ENCODE measurements at regions not wholly inside any gene's neighbourhood (a gene's known extent, or its start where the extent isn't known, plus 50 kb on each side); places are given as distances from the start of the nearest gene placed in this dataset.

DNA sequence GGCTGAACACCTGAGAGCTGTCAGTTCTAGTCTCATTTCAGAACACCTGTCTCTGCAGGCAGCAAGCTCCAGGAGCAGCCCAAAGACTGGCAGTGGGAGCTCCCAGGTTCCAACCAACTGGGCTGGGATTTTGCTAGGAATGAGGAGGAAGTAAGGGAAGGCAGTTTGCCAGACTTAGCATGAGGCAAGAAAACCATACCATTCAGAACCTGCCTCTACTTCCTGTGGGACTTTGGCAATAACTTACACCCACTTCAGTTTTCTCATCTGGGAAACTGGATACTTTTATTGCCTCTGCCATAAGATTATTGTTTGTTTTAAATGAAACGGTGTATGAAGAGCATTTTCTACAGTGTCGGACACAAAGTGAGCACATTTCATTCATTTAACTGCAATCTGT lies 363.7 kb upstream of the ISX start:
- ATAC-seq, result no peak
- no peak for DNase-seq (ENCODE audit: low spot score)
- Histone ChIP-seq H3K4me2 (ENCODE audit: low read depth, low read length) (no peak overlapping the region), H3K9ac (ENCODE audit: insufficient read depth, low read depth, low read length) (no peak overlapping the region), H3K4me1 (ENCODE audit: insufficient read depth, low read length) (no peaks in the 10 kb centered on the region), H3K79me2 (ENCODE audit: insufficient read depth, low read length) (no peaks in the 10 kb centered on the region), H3K36me3 (replicated peaks in 1 of 2; ENCODE audit: control insufficient read depth in 1 of 2, insufficient read depth in 2 of 2, low read length in 2 of 2) (no peaks in the 10 kb centered on the region), H4K20me1 (ENCODE audit: insufficient read depth, low read length) (no peaks in the 10 kb centered on the region), H3K9me3 (ENCODE audit: low read length) (no peaks in the 10 kb centered on the region), H2AFZ (ENCODE audit: low read length) (no peak overlapping the region), H3K27me3 (ENCODE audit: control insufficient read depth in 1 of 2, insufficient read depth in 2 of 2, low read length in 2 of 2) (no peaks in the 10 kb centered on the region; a peak in 1 of 5 replicates), H3K27ac (ENCODE audit: extremely low read length, insufficient read depth, low read length) (no peak overlapping the region), H3K4me3 (replicated peaks in 1 of 3; ENCODE audit: insufficient read depth in 1 of 3, low read depth in 2 of 3, low read length in 3 of 3) (no peak overlapping the region)
- TF ChIP-seq, protein P1, sequence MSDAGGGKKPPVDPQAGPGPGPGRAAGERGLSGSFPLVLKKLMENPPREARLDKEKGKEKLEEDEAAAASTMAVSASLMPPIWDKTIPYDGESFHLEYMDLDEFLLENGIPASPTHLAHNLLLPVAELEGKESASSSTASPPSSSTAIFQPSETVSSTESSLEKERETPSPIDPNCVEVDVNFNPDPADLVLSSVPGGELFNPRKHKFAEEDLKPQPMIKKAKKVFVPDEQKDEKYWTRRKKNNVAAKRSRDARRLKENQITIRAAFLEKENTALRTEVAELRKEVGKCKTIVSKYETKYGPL (CRISPR knock-in tag; IDR thresholded peaks at IDR 0.05), result no peak
- TF ChIP-seq FOXA1 (IDR thresholded peaks at IDR 0.05), result no peak
- no peak for TF ChIP-seq FOXA1 (CRISPR knock-in tag; IDR thresholded peaks at IDR 0.05)
- no peak for TF ChIP-seq ARNTL (CRISPR knock-in tag; IDR thresholded peaks at IDR 0.05)
- no peak for TF ChIP-seq FOXA3 (CRISPR knock-in tag; IDR thresholded peaks at IDR 0.05)
- TF ChIP-seq, protein P2, sequence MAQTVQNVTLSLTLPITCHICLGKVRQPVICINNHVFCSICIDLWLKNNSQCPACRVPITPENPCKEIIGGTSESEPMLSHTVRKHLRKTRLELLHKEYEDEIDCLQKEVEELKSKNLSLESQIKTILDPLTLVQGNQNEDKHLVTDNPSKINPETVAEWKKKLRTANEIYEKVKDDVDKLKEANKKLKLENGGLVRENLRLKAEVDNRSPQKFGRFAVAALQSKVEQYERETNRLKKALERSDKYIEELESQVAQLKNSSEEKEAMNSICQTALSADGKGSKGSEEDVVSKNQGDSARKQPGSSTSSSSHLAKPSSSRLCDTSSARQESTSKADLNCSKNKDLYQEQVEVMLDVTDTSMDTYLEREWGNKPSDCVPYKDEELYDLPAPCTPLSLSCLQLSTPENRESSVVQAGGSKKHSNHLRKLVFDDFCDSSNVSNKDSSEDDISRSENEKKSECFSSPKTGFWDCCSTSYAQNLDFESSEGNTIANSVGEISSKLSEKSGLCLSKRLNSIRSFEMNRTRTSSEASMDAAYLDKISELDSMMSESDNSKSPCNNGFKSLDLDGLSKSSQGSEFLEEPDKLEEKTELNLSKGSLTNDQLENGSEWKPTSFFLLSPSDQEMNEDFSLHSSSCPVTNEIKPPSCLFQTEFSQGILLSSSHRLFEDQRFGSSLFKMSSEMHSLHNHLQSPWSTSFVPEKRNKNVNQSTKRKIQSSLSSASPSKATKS (CRISPR knock-in tag; IDR thresholded peaks at IDR 0.05), result no peak
- TF ChIP-seq SOX6 (IDR thresholded peaks at IDR 0.05), result no peak
- TF ChIP-seq SOX6 (CRISPR knock-in tag; IDR thresholded peaks at IDR 0.05), result no peak
- TF ChIP-seq SP5 (CRISPR knock-in tag; IDR thresholded peaks at IDR 0.05; ENCODE audit: borderline replicate concordance, low read depth), result no peak
- TF ChIP-seq ZNF747 (CRISPR knock-in tag; IDR thresholded peaks at IDR 0.05; ENCODE audit: borderline replicate concordance), result no peak
- no peak for TF ChIP-seq CBX5 (CRISPR knock-in tag; IDR thresholded peaks at IDR 0.05; ENCODE audit: borderline replicate concordance)
- TF ChIP-seq KLF11 (CRISPR knock-in tag; IDR thresholded peaks at IDR 0.05), result no peak
- TF ChIP-seq SRSF1 (optimal IDR thresholded peaks at IDR 0.05; ENCODE audit: low read depth, low read length), result no peak
- no peak for TF ChIP-seq ELF3 (CRISPR knock-in tag; IDR thresholded peaks at IDR 0.05)
- no peak for TF ChIP-seq KMT2A (CRISPR knock-in tag; IDR thresholded peaks at IDR 0.05)
- no peak for TF ChIP-seq ZNF746 (CRISPR knock-in tag; IDR thresholded peaks at IDR 0.05)
- no peak for TF ChIP-seq DNMT3B (CRISPR knock-in tag; conservative IDR thresholded peaks at IDR 0.05)
- TF ChIP-seq, protein P3, sequence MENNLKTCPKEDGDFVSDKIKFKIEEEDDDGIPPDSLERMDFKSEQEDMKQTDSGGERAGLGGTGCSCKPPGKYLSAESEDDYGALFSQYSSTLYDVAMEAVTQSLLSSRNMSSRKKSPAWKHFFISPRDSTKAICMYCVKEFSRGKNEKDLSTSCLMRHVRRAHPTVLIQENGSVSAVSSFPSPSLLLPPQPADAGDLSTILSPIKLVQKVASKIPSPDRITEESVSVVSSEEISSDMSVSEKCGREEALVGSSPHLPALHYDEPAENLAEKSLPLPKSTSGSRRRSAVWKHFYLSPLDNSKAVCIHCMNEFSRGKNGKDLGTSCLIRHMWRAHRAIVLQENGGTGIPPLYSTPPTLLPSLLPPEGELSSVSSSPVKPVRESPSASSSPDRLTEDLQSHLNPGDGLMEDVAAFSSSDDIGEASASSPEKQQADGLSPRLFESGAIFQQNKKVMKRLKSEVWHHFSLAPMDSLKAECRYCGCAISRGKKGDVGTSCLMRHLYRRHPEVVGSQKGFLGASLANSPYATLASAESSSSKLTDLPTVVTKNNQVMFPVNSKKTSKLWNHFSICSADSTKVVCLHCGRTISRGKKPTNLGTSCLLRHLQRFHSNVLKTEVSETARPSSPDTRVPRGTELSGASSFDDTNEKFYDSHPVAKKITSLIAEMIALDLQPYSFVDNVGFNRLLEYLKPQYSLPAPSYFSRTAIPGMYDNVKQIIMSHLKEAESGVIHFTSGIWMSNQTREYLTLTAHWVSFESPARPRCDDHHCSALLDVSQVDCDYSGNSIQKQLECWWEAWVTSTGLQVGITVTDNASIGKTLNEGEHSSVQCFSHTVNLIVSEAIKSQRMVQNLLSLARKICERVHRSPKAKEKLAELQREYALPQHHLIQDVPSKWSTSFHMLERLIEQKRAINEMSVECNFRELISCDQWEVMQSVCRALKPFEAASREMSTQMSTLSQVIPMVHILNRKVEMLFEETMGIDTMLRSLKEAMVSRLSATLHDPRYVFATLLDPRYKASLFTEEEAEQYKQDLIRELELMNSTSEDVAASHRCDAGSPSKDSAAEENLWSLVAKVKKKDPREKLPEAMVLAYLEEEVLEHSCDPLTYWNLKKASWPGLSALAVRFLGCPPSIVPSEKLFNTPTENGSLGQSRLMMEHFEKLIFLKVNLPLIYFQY (CRISPR knock-in tag; IDR thresholded peaks at IDR 0.05; ENCODE audit: borderline replicate concordance), result no peak
- TF ChIP-seq, protein P4, sequence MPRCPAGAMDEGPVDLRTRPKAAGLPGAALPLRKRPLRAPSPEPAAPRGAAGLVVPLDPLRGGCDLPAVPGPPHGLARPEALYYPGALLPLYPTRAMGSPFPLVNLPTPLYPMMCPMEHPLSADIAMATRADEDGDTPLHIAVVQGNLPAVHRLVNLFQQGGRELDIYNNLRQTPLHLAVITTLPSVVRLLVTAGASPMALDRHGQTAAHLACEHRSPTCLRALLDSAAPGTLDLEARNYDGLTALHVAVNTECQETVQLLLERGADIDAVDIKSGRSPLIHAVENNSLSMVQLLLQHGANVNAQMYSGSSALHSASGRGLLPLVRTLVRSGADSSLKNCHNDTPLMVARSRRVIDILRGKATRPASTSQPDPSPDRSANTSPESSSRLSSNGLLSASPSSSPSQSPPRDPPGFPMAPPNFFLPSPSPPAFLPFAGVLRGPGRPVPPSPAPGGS (CRISPR knock-in tag; IDR thresholded peaks at IDR 0.05), result no peak
- BruUV-seq (replicated peaks), result no TSS peak
- POLR2A ChIA-PET, result no interaction called here
- in situ Hi-C loops (cut with HindIII; ENCODE audit: extremely low pct_ligation_motif_present, low pct_unique_long_range_greater_than_20kb), result loop anchor here (25.0 kb wide), 1 partner anchor 110 kb away; no protein-coding TSS in a partner anchor
- intact Hi-C loops (cut with micrococcal nuclease; ENCODE audit: unreplicated experiment), result no loop called here
- CTCF ChIA-PET (ENCODE audit: low intra/inter-chr PET ratio, low total read pairs), result no interaction called here
- FAIRE-seq, result no peak
- 0% methylated on average over 2 of the region's 2 CpGs for WGBS (ENCODE audit: low lambda C conversion rate)

Measured in HepG2 (cell line).